HEK293T (cell line): ENCODE measurements at regions not wholly inside any gene's neighbourhood (a gene's known extent, or its start where the extent isn't known, plus 50 kb on each side); places are given as distances from the start of the nearest gene placed in this dataset.

Experiments
- CTCF ChIA-PET: fragments of 350-600 bp; formaldehyde crosslinking; extraction: SDS; loops from one replicate; lab custom pipeline; 2021; ENCODE audit warnings: antibody characterized with exemption, inconsistent platforms; lab: Yijun Ruan, JAX
- POLR2A ChIA-PET: fragments of 350-600 bp; formaldehyde crosslinking; extraction: SDS; loops from one replicate; lab custom pipeline; 2020; ENCODE audit warnings: antibody characterized with exemption, inconsistent platforms; lab: Yijun Ruan, JAX
- DNase-seq: peaks from one replicate; pipeline ENCODE4 v3.0.0; 2012; ENCODE audit warnings: mixed read lengths; ENCODE audit errors: extremely low spot score
- ARNT ChIP-seq: fragments of 450-650 bp; IDR thresholded peaks from 2 replicates; pipeline ENCODE4 v1.6.1; 2017; ENCODE audit warnings: mild to moderate bottlenecking
- BHLHE40 ChIP-seq: fragments of 450-650 bp; IDR thresholded peaks from 2 replicates; pipeline ENCODE4 v1.6.1; 2016; ENCODE audit warnings: mild to moderate bottlenecking, moderate library complexity, borderline replicate concordance
- CTBP1 ChIP-seq: fragments of 450-650 bp; IDR thresholded peaks from 2 replicates; pipeline ENCODE4 v1.6.1; 2016; ENCODE audit warnings: borderline replicate concordance
- ELF4 ChIP-seq: fragments of 450-650 bp; IDR thresholded peaks from 2 replicates; pipeline ENCODE4 v1.6.1; 2017; ENCODE audit warnings: antibody characterized with exemption
- FOXA1 ChIP-seq: fragments of 450-650 bp; IDR thresholded peaks from 2 replicates; pipeline ENCODE4 v1.6.1; 2016; ENCODE audit warnings: mild to moderate bottlenecking
- FOXK2 ChIP-seq: fragments of 450-650 bp; IDR thresholded peaks from 2 replicates; pipeline ENCODE4 v1.6.1; 2016; ENCODE audit warnings: mild to moderate bottlenecking
- FOXM1 ChIP-seq: fragments of 450-650 bp; IDR thresholded peaks from 2 replicates; pipeline ENCODE4 v1.6.1; 2017; ENCODE audit warnings: mild to moderate bottlenecking, borderline replicate concordance
- HDGF ChIP-seq: fragments of 450-650 bp; IDR thresholded peaks from 2 replicates; pipeline ENCODE4 v1.6.1; 2017; ENCODE audit warnings: antibody characterized with exemption, borderline replicate concordance
- L3MBTL2 ChIP-seq: fragments of 450-650 bp; conservative IDR thresholded peaks from 2 replicates; pipeline ENCODE4 v1.6.1; 2016; ENCODE audit warnings: mild to moderate bottlenecking
- LEF1 ChIP-seq: fragments of 450-650 bp; IDR thresholded peaks from 2 replicates; pipeline ENCODE4 v1.6.1; 2017; ENCODE audit warnings: mild to moderate bottlenecking, borderline replicate concordance
- NFRKB ChIP-seq: fragments of 450-650 bp; IDR thresholded peaks from 2 replicates; pipeline ENCODE4 v1.6.1; 2016; ENCODE audit warnings: mild to moderate bottlenecking, moderate library complexity
- PKNOX1 ChIP-seq: fragments of 450-650 bp; IDR thresholded peaks from 2 replicates; pipeline ENCODE4 v1.6.1; 2016
- SP1 ChIP-seq: fragments of 450-650 bp; IDR thresholded peaks from 2 replicates; pipeline ENCODE4 v1.6.1; 2017
- SUZ12 ChIP-seq: fragments of 450-650 bp; IDR thresholded peaks from 2 replicates; pipeline ENCODE4 v1.6.1; 2016; ENCODE audit warnings: mild to moderate bottlenecking
- TARDBP ChIP-seq: fragments of 450-650 bp; IDR thresholded peaks from 2 replicates; pipeline ENCODE4 v1.6.1; 2016
- ZNF384 ChIP-seq: fragments of 450-650 bp; IDR thresholded peaks from 2 replicates; pipeline ENCODE4 v1.6.1; 2016

- CTCF ChIA-PET, result no interaction called here
- DNase-seq, result no peak
- TF ChIP-seq NFRKB (no peak), LEF1 (no peak)
- POLR2A ChIA-PET, result no interaction called here
Observed at GRCh38 chr9:90064971-90065370, 460.2 kb downstream of the GADD45G start.

DNA sequence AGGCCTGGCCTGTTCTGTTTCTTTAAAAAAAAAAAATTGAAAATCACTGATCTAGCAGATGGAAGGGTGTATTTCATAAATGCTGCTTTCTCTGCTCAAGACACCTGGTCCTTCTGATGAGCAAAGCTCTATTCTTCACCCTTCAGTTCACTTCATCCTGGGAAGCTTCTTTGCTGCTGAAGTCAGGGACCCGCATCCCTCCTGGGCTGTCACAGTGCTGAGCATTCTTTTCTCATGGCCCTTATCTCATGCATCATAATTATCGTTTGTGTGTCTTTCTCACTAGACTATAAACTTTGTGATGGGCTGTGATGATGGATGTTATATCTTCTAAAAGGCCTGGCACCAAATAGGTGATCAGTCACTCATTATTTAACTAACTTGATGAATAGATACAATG lies 461.0 kb downstream of the GADD45G start:
- no peak for DNase-seq
- TF ChIP-seq SP1 (no peak), FOXM1 (no peak), SUZ12 (no peak), CTBP1 (no peak), LEF1 (no peak), L3MBTL2 (no peak), HDGF (no peak), BHLHE40 (no peak), PKNOX1 (no peak), ARNT (no peak), FOXA1 (no peak), TARDBP (no peak), ZNF384 (no peak), NFRKB (no peak), FOXK2 (no peak), ELF4 (no peak)
- POLR2A ChIA-PET, result no interaction called here
- CTCF ChIA-PET, result interaction anchor here (0.9 kb wide), 1 partner anchor 468 kb away, joined by 5 read pairs; no protein-coding TSS in a partner anchor

GRCh38 chr9:90069085-90069484 lies 464.3 kb downstream of the GADD45G start:
- ChIA-PET POLR2A (no interaction called here), CTCF (interaction anchor here (0.6 kb wide), 1 partner anchor 21 kb away, joined by 3 read pairs; no protein-coding TSS in a partner anchor)
- TF ChIP-seq L3MBTL2 (no peak), TARDBP (no peak), FOXK2 (no peak), ELF4 (no peak), NFRKB (no peak), SUZ12 (no peak), BHLHE40 (no peak)
- no peak for DNase-seq

DNA sequence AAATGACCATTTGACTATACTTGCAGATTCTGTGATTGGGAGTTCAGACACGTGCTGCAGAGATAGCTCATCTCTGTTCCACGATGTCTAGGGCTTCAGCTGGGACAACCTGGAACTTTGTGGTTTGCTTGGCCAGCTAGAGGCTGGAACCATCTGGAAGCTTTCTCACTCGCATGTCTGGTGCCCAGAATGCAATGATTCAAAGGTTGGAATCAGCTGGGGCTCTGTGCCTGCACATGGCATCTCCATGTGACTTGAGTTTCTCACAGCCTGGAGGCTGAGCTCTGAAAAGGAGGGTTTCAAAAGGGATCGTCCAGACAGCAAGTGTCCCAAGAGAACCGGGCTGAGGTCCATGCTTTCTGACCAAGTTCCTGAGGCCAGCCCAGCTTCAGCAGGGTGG lies 465.2 kb downstream of the GADD45G start:
- CTCF ChIA-PET, result interaction anchor here (0.9 kb wide), 1 partner anchor 12 kb away, joined by 3 read pairs; no protein-coding TSS in a partner anchor
- TF ChIP-seq TARDBP (no peak), FOXM1 (no peak), ARNT (no peak), SUZ12 (no peak), LEF1 (no peak), ELF4 (no peak), ZNF384 (no peak), NFRKB (no peak), PKNOX1 (no peak)

GRCh38 chr9:90070469-90070868 lies 465.7 kb downstream of the GADD45G start:
- no peak for DNase-seq
- ChIA-PET POLR2A (no interaction called here), CTCF (interaction anchor here (0.9 kb wide), 1 partner anchor 11 kb away, joined by 3 read pairs; no protein-coding TSS in a partner anchor)
- TF ChIP-seq ZNF384, result no peak
- no peak for TF ChIP-seq FOXM1
- TF ChIP-seq FOXA1, result no peak
- TF ChIP-seq SP1, result no peak

More for the DNA sequence above, 465.2 kb downstream of the GADD45G start:
- DNase-seq, result no peak
- POLR2A ChIA-PET, result no interaction called here

- TF ChIP-seq LEF1 (no peak), ZNF384 (no peak), HDGF (no peak), ARNT (no peak)
- ChIA-PET CTCF (no interaction called here), POLR2A (no interaction called here)
- DNase-seq, result no peak
Observed at GRCh38 chr9:90070931-90071660, 466.3 kb downstream of the GADD45G start.

DNA sequence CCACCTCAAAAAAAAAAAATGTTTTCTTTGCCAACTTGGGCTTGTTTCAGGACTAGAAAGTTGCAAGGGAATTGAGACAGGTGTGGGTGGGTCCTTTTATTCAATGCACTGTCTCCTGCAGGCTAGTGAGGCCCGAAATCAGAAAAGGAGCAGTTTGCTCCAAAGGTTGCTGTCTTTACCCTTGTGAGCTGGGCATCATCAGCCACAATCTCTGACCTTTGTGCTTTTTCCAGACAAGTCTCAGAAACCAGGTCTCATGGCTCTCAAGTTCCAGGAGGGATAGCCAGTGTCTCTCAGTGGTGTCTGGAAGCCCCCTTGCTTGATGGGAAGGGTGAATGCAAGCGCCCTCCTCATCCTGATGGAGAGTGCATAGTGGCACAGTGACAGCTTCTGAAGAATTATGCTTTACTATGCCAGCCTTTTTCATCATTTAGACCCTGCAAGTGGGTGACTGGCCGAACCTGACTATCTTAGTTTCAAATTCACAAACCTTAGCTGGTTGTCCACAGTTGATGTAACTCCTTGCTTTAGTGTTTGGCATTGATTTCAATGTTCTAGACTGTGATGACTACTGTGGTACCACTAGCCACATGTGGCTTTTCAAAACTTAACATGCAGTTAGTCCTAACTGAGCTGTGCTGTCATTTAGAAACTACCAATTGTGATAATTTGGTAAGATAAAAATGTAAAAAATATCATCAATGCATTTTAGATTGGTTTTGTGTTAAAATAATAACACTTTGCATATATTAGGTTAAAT lies 468.6 kb downstream of the GADD45G start:
- ChIA-PET CTCF (no interaction called here), POLR2A (no interaction called here)
- TF ChIP-seq ELF4, result no peak
- no peak for TF ChIP-seq PKNOX1
- TF ChIP-seq NFRKB, result no peak
- TF ChIP-seq SP1, result no peak
- no peak for TF ChIP-seq BHLHE40
- TF ChIP-seq ZNF384, result no peak
- TF ChIP-seq ARNT, result no peak
- TF ChIP-seq SUZ12, result no peak
- no peak for TF ChIP-seq L3MBTL2
- no peak for TF ChIP-seq CTBP1
- TF ChIP-seq LEF1, result no peak
- no peak for DNase-seq
